Endothelial cell of umbilical vein (primary cell): ENCODE measurements at regions not wholly inside any gene's neighbourhood (a gene's known extent, or its start where the extent isn't known, plus 50 kb on each side); places are given as distances from the start of the nearest gene placed in this dataset.
"Not testable (repeated sequence)": the region's sequence is repeated elsewhere in the genome, so short reads cannot be mapped to it uniquely, and the experiment has no call there.

Experiments used
- BruUV-seq: library from RNA; stranded (reverse); fragments of 400-500 nt; replicated peaks from 2 replicates; lab custom pipeline; 2021; lab: Mats Ljungman, UMichigan
- CTCF ChIA-PET: fragments of 300-600, 350-600 bp; sonication (Branson Sonifier 250); formaldehyde crosslinking; loops from one replicate; lab custom pipeline; 2021; ENCODE audit warnings: antibody characterized with exemption, inconsistent platforms; lab: Charles Lee
- POLR2A ChIA-PET: fragments of 300-600, 350-600 bp; sonication (Branson Sonifier 250); formaldehyde crosslinking; loops from one replicate; lab custom pipeline; 2021; ENCODE audit warnings: antibody characterized with exemption, inconsistent platforms; lab: Charles Lee
- DNase-seq: peaks from one replicate; pipeline ENCODE4 v3.0.0-alpha.2; 2011; ENCODE audit warnings: low read depth, low spot score
- FAIRE-seq: peaks from 2 replicates; lab custom pipeline; 2011; peaks lifted over from hg19 to GRCh38; lab: Jason Lieb, UNC
- H2AFZ ChIP-seq: 2 replicates; pipeline ENCODE4 v1.6.0; 2012; ENCODE audit warnings: low read depth, low read length, control low read depth, inconsistent platforms
- H3K27ac ChIP-seq: 2 replicates; pipeline ENCODE4 v1.5.1; 2011; ENCODE audit warnings: low read depth, mild to moderate bottlenecking, control low read depth, low read length, moderate library complexity; ENCODE audit not compliant: insufficient read depth
- H3K27me3 ChIP-seq, 2 experiments: 2 replicates each; pipeline versions ENCODE4 v1.6.0 to v1.6.1; 2011; ENCODE audit warnings: low read length in 2 of 2, mixed read lengths in 1 of 2; ENCODE audit not compliant: control insufficient read depth in 2 of 2, insufficient read depth in 2 of 2
- H3K36me3 ChIP-seq, 2 experiments: 2 replicates in 1 of 2; 3 replicates in 1 of 2; pipeline ENCODE4 v1.5.1; 2011; ENCODE audit warnings: low read length in 2 of 2, mild to moderate bottlenecking in 1 of 2, moderate library complexity in 1 of 2; ENCODE audit not compliant: control insufficient read depth in 2 of 2, insufficient read depth in 2 of 2; ENCODE audit errors: extremely low read depth in 1 of 2
- H3K4me1 ChIP-seq: 3 replicates; pipeline ENCODE4 v1.5.1; 2011; ENCODE audit warnings: mild to moderate bottlenecking, low read length; ENCODE audit not compliant: control insufficient read depth, insufficient read depth; ENCODE audit errors: extremely low read depth
- H3K4me2 ChIP-seq: 2 replicates; pipeline ENCODE4 v1.6.1; 2011; ENCODE audit warnings: low read length, control low read depth, mixed read lengths; ENCODE audit not compliant: insufficient read depth
- H3K4me3 ChIP-seq, 3 experiments: fragments of 200-600 bp in 1 of 3; sonication (generic), shearing (Covaris generic) in 1 of 3; replicated peaks in 1 of 3; 2 replicates each; pipeline ENCODE4 v1.5.1; 2011 to 2016; ENCODE audit warnings: control low read depth in 3 of 3, low read length in 3 of 3, mild to moderate bottlenecking in 2 of 3, inconsistent platforms in 1 of 3, low read depth in 1 of 3, moderate library complexity in 1 of 3; ENCODE audit not compliant: insufficient read depth in 1 of 3
- H3K79me2 ChIP-seq: 2 replicates; pipeline ENCODE4 v1.6.0; 2012; ENCODE audit warnings: low read length, inconsistent platforms; ENCODE audit not compliant: control insufficient read depth, insufficient read depth
- H3K9ac ChIP-seq: replicated peaks from 2 replicates; pipeline ENCODE3; 2011; ENCODE audit warnings: low read length, control low read depth; ENCODE audit not compliant: insufficient read depth; ENCODE audit errors: extremely low read depth
- H3K9me1 ChIP-seq: replicated peaks from 3 replicates; pipeline ENCODE4 v1.6.0; 2011; ENCODE audit warnings: mild to moderate bottlenecking, low read length; ENCODE audit not compliant: control insufficient read depth, insufficient read depth; ENCODE audit errors: extremely low read depth
- H3K9me3 ChIP-seq: replicated peaks from 2 replicates; pipeline ENCODE4 v1.5.1; 2012; ENCODE audit warnings: low read length, inconsistent platforms; ENCODE audit not compliant: control insufficient read depth, insufficient read depth
- H4K20me1 ChIP-seq: replicated peaks from 2 replicates; pipeline ENCODE3; 2011; ENCODE audit warnings: mild to moderate bottlenecking, low read length; ENCODE audit not compliant: control insufficient read depth, insufficient read depth; ENCODE audit errors: extremely low read depth
- CTCF ChIP-seq, 2 donors: IDR thresholded peaks; 1 replicate in 1 of 2; 2 replicates in 1 of 2; pipeline ENCODE4 v1.5.1; 2011; ENCODE audit warnings: low read length in 2 of 2, mild to moderate bottlenecking in 2 of 2, moderate library complexity in 2 of 2, control low read depth in 1 of 2, inconsistent platforms in 1 of 2, low read depth in 1 of 2; ENCODE audit not compliant: insufficient read depth in 1 of 2; ENCODE audit errors: extremely low read depth in 1 of 2
- EZH2 ChIP-seq: IDR thresholded peaks from 2 replicates; pipeline ENCODE4 v1.6.1; 2012; ENCODE audit warnings: borderline replicate concordance, low read depth, mild to moderate bottlenecking, moderate library complexity, low read length, inconsistent platforms; ENCODE audit not compliant: severe bottlenecking
- FOS ChIP-seq: IDR thresholded peaks from 2 replicates; pipeline ENCODE4 v1.6.1; 2011; ENCODE audit warnings: mild to moderate bottlenecking, low read length, moderate library complexity, borderline replicate concordance; ENCODE audit not compliant: insufficient read depth
- GATA2 ChIP-seq: IDR thresholded peaks from 2 replicates; pipeline ENCODE4 v1.7.0; 2011; ENCODE audit warnings: low read depth, mild to moderate bottlenecking, moderate library complexity, mixed read lengths, low read length; ENCODE audit not compliant: insufficient read length, insufficient read depth
- JUN ChIP-seq: IDR thresholded peaks from 2 replicates; pipeline ENCODE4 v1.6.1; 2011; ENCODE audit warnings: borderline replicate concordance, low read depth; ENCODE audit not compliant: insufficient read length, insufficient read depth
- MYC ChIP-seq: IDR thresholded peaks from one replicate; pipeline ENCODE4 v1.6.1; 2011; ENCODE audit warnings: mild to moderate bottlenecking, low read depth, low read length
- POLR2A ChIP-seq: IDR thresholded peaks from 2 replicates; pipeline ENCODE4 v1.6.1; 2012; ENCODE audit warnings: low read depth, mild to moderate bottlenecking, control low read depth, low read length
- POLR2AphosphoS5 ChIP-seq: IDR thresholded peaks from 2 replicates; pipeline ENCODE4 v1.6.1; 2012; ENCODE audit warnings: low read depth, mild to moderate bottlenecking, control low read depth, low read length, moderate library complexity; ENCODE audit not compliant: insufficient read depth
- dilution Hi-C: fragments of 300-500 bp; cut with MboI; formaldehyde crosslinking; loops from one replicate; pipeline ENCODE4 v1.15.0; 2019; ENCODE audit warnings: low sequenced_read_pairs; ENCODE audit not compliant: extremely low pct_ligation_motif_present
- intact Hi-C: fragments of 100-400 bp; cut with micrococcal nuclease; formaldehyde crosslinking; loops from one replicate; pipeline ENCODE4 v1.10.0; 2022
- TF ChIP-seq, protein P1 (sequence below): IDR thresholded peaks from 2 replicates; pipeline ENCODE4 v1.6.1; 2011; ENCODE audit not compliant: insufficient read depth, insufficient read length

- no TSS peak for BruUV-seq
Measured at GRCh38 chr22:23380230-23380573, 199.9 kb downstream of the IGLL1 start.

GRCh38 chr22:23379540-23380229 is 199.4 kb downstream of the BCR start:
- H4K20me1 ChIP-seq, DNase-seq, H3K79me2 ChIP-seq, H3K36me3 ChIP-seq, BruUV-seq, H3K27ac ChIP-seq, H3K9me3 ChIP-seq, dilution Hi-C loops, H3K9ac ChIP-seq, H3K9me1 ChIP-seq, POLR2A ChIA-PET, CTCF ChIA-PET, H2AFZ ChIP-seq, H3K4me1 ChIP-seq, H3K4me3 ChIP-seq, FAIRE-seq, H3K27me3 ChIP-seq, H3K4me2 ChIP-seq: not testable (repeated sequence)
- intact Hi-C loops, result loop anchor here (10.0 kb wide), 1 partner anchor 235 kb away; the partner anchor contains the start of genes RAB36 and RSPH14

More at GRCh38 chr22:23380230-23380573, 199.9 kb downstream of the IGLL1 start:
- DNase-seq (no peak), FAIRE-seq (no peak)
- Histone ChIP-seq H2AFZ (no peak overlapping the region), H3K9me1 (no peaks in the 10 kb centered on the region), H3K27ac (no peak overlapping the region), H3K4me3 (no peak overlapping the region), H3K4me2 (no peak overlapping the region), H3K9ac (no peak overlapping the region), H4K20me1 (no peaks in the 10 kb centered on the region), H3K36me3 (no peaks in the 10 kb centered on the region), H3K27me3 (no peaks in the 10 kb centered on the region), H3K79me2 (no peaks in the 10 kb centered on the region), H3K4me1 (no peaks in the 10 kb centered on the region), H3K9me3 (no peaks in the 10 kb centered on the region)
- dilution Hi-C loops, result no loop called here
- TF ChIP-seq JUN, result no peak
- no peak for TF ChIP-seq CTCF (IDR thresholded peaks at IDR 0.05; ENCODE audit: extremely low read depth in 1 of 2, insufficient read depth in 1 of 2, low read depth in 1 of 2, low read length in 2 of 2)
- no peak for TF ChIP-seq MYC
- TF ChIP-seq, protein P1, sequence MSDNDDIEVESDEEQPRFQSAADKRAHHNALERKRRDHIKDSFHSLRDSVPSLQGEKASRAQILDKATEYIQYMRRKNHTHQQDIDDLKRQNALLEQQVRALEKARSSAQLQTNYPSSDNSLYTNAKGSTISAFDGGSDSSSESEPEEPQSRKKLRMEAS, result no peak
- no peak for TF ChIP-seq POLR2AphosphoS5
- no peak for TF ChIP-seq GATA2
- TF ChIP-seq EZH2, result no peak
- no peak for TF ChIP-seq POLR2A
- no peak for TF ChIP-seq FOS
- POLR2A ChIA-PET, result no interaction called here
- intact Hi-C loops, result loop anchor here (10.0 kb wide), 1 partner anchor 235 kb away; the partner anchor contains the start of genes RAB36 and RSPH14
- CTCF ChIA-PET, result no interaction called here
